NB4 (cell line): ENCODE measurements at regions not wholly inside any gene's neighbourhood (a gene's known extent, or its start where the extent isn't known, plus 50 kb on each side); places are given as distances from the start of the nearest gene placed in this dataset.

Experiments
- DNase-seq: peaks from one replicate; pipeline ENCODE4 v3.0.0; 2010; ENCODE audit warnings: low read depth
- H3K4me3 ChIP-seq: one replicate; pipeline ENCODE4 v1.5.1; 2011; ENCODE audit warnings: mild to moderate bottlenecking, low read depth, low read length, moderate library complexity
- CTCF ChIP-seq: IDR thresholded peaks from one replicate; pipeline ENCODE4 v1.5.1; 2012; ENCODE audit warnings: low read depth, low read length
- MAX ChIP-seq: IDR thresholded peaks from 2 replicates; pipeline ENCODE4 v1.6.1; 2011; ENCODE audit warnings: low read depth, low read length
- MYC ChIP-seq: IDR thresholded peaks from 2 replicates; pipeline ENCODE4 v1.6.1; 2011; ENCODE audit warnings: low read depth, low read length
- POLR2A ChIP-seq: IDR thresholded peaks from 2 replicates; pipeline ENCODE4 v1.6.1; 2011; ENCODE audit warnings: mild to moderate bottlenecking; ENCODE audit not compliant: insufficient read length; ENCODE audit errors: extremely low read depth

- TF ChIP-seq MAX (no peak), MYC (no peak), CTCF (no peak), POLR2A (no peak)
- peak; percentile 26 for DNase-seq
Measured at GRCh38 chr12:13435235-13435933, 238.9 kb downstream of the EMP1 start.

GRCh38 chr12:13433768-13434167 is 237.2 kb downstream of the EMP1 start:
- no peak overlapping the region for H3K4me3 ChIP-seq

More at GRCh38 chr12:13435235-13435933, 238.9 kb downstream of the EMP1 start:
- no peak overlapping the region for H3K4me3 ChIP-seq

GRCh38 chr12:13431041-13431440 is 234.5 kb downstream of the EMP1 start:
- no peak for TF ChIP-seq POLR2A
- TF ChIP-seq MYC: no peak
- no peak for TF ChIP-seq MAX
- TF ChIP-seq CTCF: no peak
- no peak for DNase-seq
- no peak overlapping the region for H3K4me3 ChIP-seq

More at GRCh38 chr12:13433768-13434167, 237.2 kb downstream of the EMP1 start:
- no peak for TF ChIP-seq POLR2A
- no peak for DNase-seq

GRCh38 chr12:13428538-13429265 is 232.2 kb downstream of the EMP1 start:
- H3K4me3 ChIP-seq: no peak overlapping the region
- no peak for DNase-seq
- no peak for TF ChIP-seq POLR2A
- TF ChIP-seq MAX: no peak
- no peak for TF ChIP-seq CTCF
- TF ChIP-seq MYC: no peak

- H3K4me3 ChIP-seq: no peak overlapping the region
- no peak for TF ChIP-seq MYC
- DNase-seq: no peak
Measured at GRCh38 chr12:13425766-13426165, 229.2 kb downstream of the EMP1 start.

GRCh38 chr12:13422291-13422690 is 225.8 kb downstream of the EMP1 start:
- no peak overlapping the region for H3K4me3 ChIP-seq
- TF ChIP-seq MAX (no peak), MYC (no peak), CTCF (no peak)
- DNase-seq: no peak

GRCh38 chr12:13417516-13417915 is 221.0 kb downstream of the EMP1 start:
- no peak for DNase-seq
- TF ChIP-seq MYC (no peak), MAX (no peak), CTCF (no peak), POLR2A (no peak)
- no peak overlapping the region for H3K4me3 ChIP-seq
